Endodermal cell (in vitro differentiated cells): ENCODE measurements at regions not wholly inside any gene's neighbourhood (a gene's known extent, or its start where the extent isn't known, plus 50 kb on each side); places are given as distances from the start of the nearest gene placed in this dataset.

Experiments
- DNase-seq: peaks from one replicate; pipeline ENCODE4 v3.0.0-alpha.2; 2017
- H3K27ac ChIP-seq: 2 replicates; pipeline ENCODE4 v1.5.1; 2013; ENCODE audit warnings: mild to moderate bottlenecking, low read depth, low read length, moderate library complexity
- H3K27me3 ChIP-seq: 2 replicates; pipeline ENCODE4 v1.6.1; 2013; ENCODE audit warnings: mild to moderate bottlenecking, low read length, moderate library complexity; ENCODE audit not compliant: insufficient read depth, control insufficient read depth, poor library complexity, severe bottlenecking
- H3K36me3 ChIP-seq: 2 replicates; pipeline ENCODE4 v1.7.0; 2013; ENCODE audit warnings: mild to moderate bottlenecking, low read length, moderate library complexity; ENCODE audit not compliant: control insufficient read depth, insufficient read depth
- H3K4me1 ChIP-seq: one replicate; pipeline ENCODE4 v1.7.0; 2013; ENCODE audit warnings: low read length; ENCODE audit not compliant: control insufficient read depth, insufficient read depth
- H3K4me3 ChIP-seq: 2 replicates; pipeline ENCODE4 v1.5.1; 2013; ENCODE audit warnings: mild to moderate bottlenecking, low read length, moderate library complexity
- H3K9ac ChIP-seq: 2 replicates; pipeline ENCODE4 v1.6.1; 2013; ENCODE audit warnings: mild to moderate bottlenecking, low read length, moderate library complexity; ENCODE audit not compliant: poor library complexity, severe bottlenecking; ENCODE audit errors: extremely low read depth
- H3K9me3 ChIP-seq: 2 replicates; pipeline ENCODE4 v1.6.1; 2013; ENCODE audit warnings: mild to moderate bottlenecking, low read length, moderate library complexity; ENCODE audit not compliant: control insufficient read depth
- H3K27ac Mint-ChIP-seq: 2 replicates; pipeline ENCODE4 v1.8.0; 2020; ENCODE audit warnings: mixed read lengths
- H3K27me3 Mint-ChIP-seq: 2 replicates; pipeline ENCODE4 v1.8.0; 2021; ENCODE audit warnings: mild to moderate bottlenecking, mixed read lengths; ENCODE audit not compliant: insufficient read depth
- H3K36me3 Mint-ChIP-seq: 2 replicates; pipeline ENCODE4 v1.8.0; 2020; ENCODE audit warnings: low read depth, mixed read lengths
- H3K4me1 Mint-ChIP-seq: 2 replicates; pipeline ENCODE4 v1.8.0; 2020; ENCODE audit warnings: mixed read lengths
- H3K4me3 Mint-ChIP-seq: 2 replicates; pipeline ENCODE4 v1.8.0; 2020; ENCODE audit warnings: mild to moderate bottlenecking, moderate library complexity, mixed read lengths
- H3K9me3 Mint-ChIP-seq: 2 replicates; pipeline ENCODE4 v1.8.0; 2020; ENCODE audit warnings: mild to moderate bottlenecking, mixed read lengths
- CTCF ChIP-seq: fragments of 200-600 bp; sonication (generic); conservative IDR thresholded peaks from 2 replicates; pipeline ENCODE4 v1.5.0; 2021; ENCODE audit warnings: antibody characterized with exemption, mild to moderate bottlenecking
- WGBS, 2 experiments: methylation state at CpG; one replicate each; pipeline versions ENCODE4 v1.1.5 to v1.1.7; 2013; ENCODE audit warnings: missing lambda C conversion rate in 2 of 2, mixed read lengths in 1 of 2; ENCODE audit not compliant: insufficient coverage in 1 of 2, insufficient read length in 1 of 2; 5-methylcytosine and 5-hydroxymethylcytosine counted together

DNA sequence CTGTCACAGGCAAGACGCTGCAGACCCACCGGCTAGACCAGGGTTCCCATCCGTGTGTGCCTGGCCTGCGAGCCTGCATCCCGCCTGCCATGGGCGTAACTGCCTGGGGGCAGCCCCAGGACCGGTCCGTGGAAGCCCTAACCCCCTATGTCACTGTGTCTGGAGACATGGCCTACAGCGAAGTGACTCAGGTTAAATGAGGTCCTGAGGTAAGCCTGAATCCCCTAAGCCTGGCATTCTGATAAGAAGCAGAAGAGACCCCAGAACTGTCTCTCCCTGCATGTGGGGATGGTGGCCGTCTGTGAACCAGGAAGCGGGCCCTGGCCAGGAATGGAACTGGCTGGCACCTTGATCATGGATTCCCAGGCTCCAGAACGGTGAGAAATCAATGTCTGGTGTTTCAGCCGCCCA, 570.1 kb downstream of the BRD1 start:
- Mint-ChIP-seq H3K4me3 (no peak overlapping the region), H3K4me1 (no peaks in the 10 kb centered on the region), H3K27ac (no peak overlapping the region), H3K36me3 (no peaks in the 10 kb centered on the region), H3K27me3 (no peaks in the 10 kb centered on the region), H3K9me3 (peaks cover 10% of the 10 kb centered on the region)
- no peaks in the 10 kb centered on the region for H3K27me3 ChIP-seq
- no peak for TF ChIP-seq CTCF
- H3K27ac ChIP-seq = no peak overlapping the region
- H3K36me3 ChIP-seq = no peaks in the 10 kb centered on the region
- H3K4me1 ChIP-seq = no peaks in the 10 kb centered on the region
- no peaks in the 10 kb centered on the region for H3K9me3 ChIP-seq
- no peak overlapping the region for H3K9ac ChIP-seq
- peak; percentile 20 for DNase-seq
- H3K4me3 ChIP-seq = no peak overlapping the region
- 93 to 96% methylated on average over 8 to 13 of the region's 13 CpGs for WGBS, 2 experiments

GRCh38 chr22:49255741-49256318, 571.8 kb downstream of the BRD1 start:
- no peak overlapping the region for H3K9ac ChIP-seq
- 84 to 87% methylated on average over 13 to 16 of the region's 17 CpGs for WGBS, 2 experiments

DNA sequence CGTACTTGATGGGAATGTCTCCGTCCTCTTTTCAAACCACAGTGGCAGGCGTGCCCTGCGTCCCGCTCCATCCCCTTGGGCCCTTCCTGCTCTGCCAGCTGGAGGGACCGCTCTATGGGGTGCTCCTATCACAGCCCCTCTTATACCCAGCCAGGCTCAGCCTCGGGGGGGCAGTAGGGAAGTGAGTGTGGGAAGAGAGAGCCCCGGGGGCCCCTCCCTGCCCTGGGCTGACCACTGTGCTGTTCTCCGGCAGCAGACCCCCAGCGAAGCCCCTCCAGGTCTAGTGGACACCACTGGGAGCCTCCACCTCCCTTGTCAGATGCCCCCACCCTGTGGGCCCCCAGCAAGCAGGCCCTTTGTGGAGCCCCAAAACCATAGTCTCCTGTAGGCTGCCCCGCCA, 572.5 kb downstream of the BRD1 start:
- Mint-ChIP-seq H3K4me1 (no peaks in the 10 kb centered on the region), H3K27me3 (no peaks in the 10 kb centered on the region), H3K27ac (no peak overlapping the region), H3K4me3 (no peak overlapping the region), H3K36me3 (no peaks in the 10 kb centered on the region), H3K9me3 (peaks cover 10% of the 10 kb centered on the region)
- no peak for TF ChIP-seq CTCF
- peak; percentile 4 for DNase-seq
- no peak overlapping the region for H3K27ac ChIP-seq
- H3K9ac ChIP-seq = no peak overlapping the region
- H3K9me3 ChIP-seq = no peaks in the 10 kb centered on the region
- H3K4me1 ChIP-seq = no peaks in the 10 kb centered on the region
- 89 to 100% methylated on average over 6 to 10 of the region's 11 CpGs for WGBS, 2 experiments
- H3K4me3 ChIP-seq = no peak overlapping the region
- no peaks in the 10 kb centered on the region for H3K27me3 ChIP-seq
- H3K36me3 ChIP-seq = no peaks in the 10 kb centered on the region

More at GRCh38 chr22:49255741-49256318, 571.8 kb downstream of the BRD1 start:
- Mint-ChIP-seq H3K27me3 (no peaks in the 10 kb centered on the region), H3K4me1 (no peaks in the 10 kb centered on the region), H3K27ac (no peak overlapping the region), H3K36me3 (no peaks in the 10 kb centered on the region), H3K9me3 (peaks cover 10% of the 10 kb centered on the region), H3K4me3 (no peak overlapping the region)
- Histone ChIP-seq H3K27ac (no peak overlapping the region), H3K9me3 (no peaks in the 10 kb centered on the region), H3K4me3 (no peak overlapping the region), H3K36me3 (no peaks in the 10 kb centered on the region), H3K4me1 (no peaks in the 10 kb centered on the region), H3K27me3 (no peaks in the 10 kb centered on the region)
- peak; percentile 22 for DNase-seq
- no peak for TF ChIP-seq CTCF
